Heart left ventricle (tissue), 13 donors: ENCODE measurements at regions not wholly inside any gene's neighbourhood (a gene's known extent, or its start where the extent isn't known, plus 50 kb on each side); places are given as distances from the start of the nearest gene placed in this dataset.

Experiments used
- CTCF ChIP-seq, 12 donors: fragments of 200-600 bp; sonication (generic) in 4 of 12; IDR thresholded peaks; one replicate each; pipeline versions ENCODE4 v1.5.0 to v1.8.0; 2018 to 2022; ENCODE audit warnings: antibody characterized with exemption in 12 of 12, mild to moderate bottlenecking in 5 of 12
- POLR2A ChIP-seq, 2 donors: fragments of 450-650 bp; IDR thresholded peaks; one replicate each; pipeline ENCODE4 v1.6.1; 2017; ENCODE audit warnings: antibody characterized with exemption in 2 of 2, mild to moderate bottlenecking in 2 of 2, moderate library complexity in 2 of 2
- donor health status: ischemic (EF 13 %, LVEDD 7.1; RV severe dilation, severe dysfunction).
- donor health status: DM: no; HTN: yes; CAD: no.
- donor health status: DM: no; HTN: no; CAD: no.
- donor health status: ischemic (EF 25% LVEDD 6.9; RV normal size, moderate dysfunction).
- donor health status: ischemic (EF 25% LVEDD 5.7; RV mildly dilated, moderate dysfunction).
- donor health status: ischemic (EF 35%, LVEDD 5.7; RV mildly dilated, moderate dysfunction).
- donor health status: nonischemic (EF 11% LVEDD 7.7; RV severe dilation, severe dysfunction).
- donor health status: DM: yes; HTN: yes; CAD: no.
- donor health status: PGD.
- donor health status: ischemic (EF 29% LVEDD 5.4; RV normal size, mild dysfunction).
- donor health status: nonischemic (EF 23%, LVEDD 6.1; RV moderate dilation, normal function).

DNA sequence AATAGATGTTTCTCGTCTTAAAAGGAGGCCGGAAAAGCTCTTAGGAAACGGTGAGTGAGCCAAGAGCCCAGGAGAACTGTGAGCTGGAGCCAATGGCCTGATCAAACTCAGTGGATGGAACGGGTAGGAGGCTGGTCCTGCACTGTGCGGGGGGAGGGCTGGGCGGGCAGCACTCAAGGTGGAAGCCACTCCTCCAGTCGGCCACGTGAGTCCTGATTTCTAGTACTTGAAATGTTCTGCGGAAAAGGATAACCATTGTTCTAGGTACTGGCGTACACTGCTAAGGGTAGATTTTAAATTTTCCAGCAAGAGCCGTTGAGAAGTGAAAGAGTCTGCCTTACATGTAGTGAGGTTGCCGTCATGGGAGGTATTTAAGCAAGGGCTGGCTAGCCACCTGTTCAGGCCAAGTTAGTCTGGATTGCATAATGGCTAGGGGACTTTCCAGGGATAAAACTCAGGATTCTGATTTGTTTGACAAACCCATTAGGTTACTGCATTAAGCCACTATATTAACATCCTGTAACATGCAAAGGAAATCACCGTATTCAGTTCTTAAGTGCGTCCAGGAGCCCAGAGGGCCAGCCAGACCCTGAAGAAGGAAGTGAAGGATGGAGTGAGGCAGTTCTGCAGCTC, 51.3 kb upstream of the ODC1 start:
- TF ChIP-seq POLR2A (IDR thresholded peaks at IDR 0.05) (no peak), CTCF (IDR thresholded peaks at IDR 0.05) (no peak)
